ENCODE measurements at regions not wholly inside any gene's neighbourhood (a gene's known extent, or its start where the extent isn't known, plus 50 kb on each side); places are given as distances from the start of the nearest gene placed in this dataset.

DNA sequence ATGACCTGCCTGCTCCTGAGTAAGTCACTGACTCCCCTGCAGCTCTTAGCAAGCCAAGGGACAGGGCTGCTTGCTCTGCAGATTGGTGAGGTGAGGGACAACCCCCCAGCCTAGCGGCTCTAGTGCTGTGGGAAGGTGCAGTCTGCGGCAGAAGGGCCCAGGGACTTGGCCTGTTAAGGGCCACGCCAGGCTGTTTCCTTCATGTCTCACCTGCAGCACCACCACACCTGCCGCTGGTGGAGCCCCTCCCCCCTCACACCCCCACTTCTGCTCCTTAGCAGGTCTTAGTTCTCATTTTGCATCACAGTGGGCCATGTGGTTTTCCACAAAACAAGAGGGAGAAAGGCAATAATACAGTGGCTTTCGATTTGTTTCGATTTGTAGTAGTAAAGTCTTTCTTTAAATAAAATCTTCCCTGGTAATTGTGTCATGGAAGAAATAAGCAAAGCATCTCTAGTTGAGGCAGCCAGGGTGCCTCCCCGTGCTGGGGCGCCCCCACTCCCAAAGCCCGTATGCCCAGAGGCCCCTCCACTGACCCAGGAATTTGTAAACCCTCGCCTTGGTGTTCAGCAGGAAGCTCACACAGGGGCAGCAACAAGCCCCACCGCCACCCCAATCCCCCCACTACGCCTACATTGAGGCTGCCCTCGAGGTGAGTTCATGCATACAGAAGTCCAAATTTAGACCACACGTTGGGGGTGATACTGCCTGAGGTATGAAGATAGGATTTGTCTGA is 86.5 kb upstream of the CLDN5 start:
- TF ChIP-seq, protein P1, sequence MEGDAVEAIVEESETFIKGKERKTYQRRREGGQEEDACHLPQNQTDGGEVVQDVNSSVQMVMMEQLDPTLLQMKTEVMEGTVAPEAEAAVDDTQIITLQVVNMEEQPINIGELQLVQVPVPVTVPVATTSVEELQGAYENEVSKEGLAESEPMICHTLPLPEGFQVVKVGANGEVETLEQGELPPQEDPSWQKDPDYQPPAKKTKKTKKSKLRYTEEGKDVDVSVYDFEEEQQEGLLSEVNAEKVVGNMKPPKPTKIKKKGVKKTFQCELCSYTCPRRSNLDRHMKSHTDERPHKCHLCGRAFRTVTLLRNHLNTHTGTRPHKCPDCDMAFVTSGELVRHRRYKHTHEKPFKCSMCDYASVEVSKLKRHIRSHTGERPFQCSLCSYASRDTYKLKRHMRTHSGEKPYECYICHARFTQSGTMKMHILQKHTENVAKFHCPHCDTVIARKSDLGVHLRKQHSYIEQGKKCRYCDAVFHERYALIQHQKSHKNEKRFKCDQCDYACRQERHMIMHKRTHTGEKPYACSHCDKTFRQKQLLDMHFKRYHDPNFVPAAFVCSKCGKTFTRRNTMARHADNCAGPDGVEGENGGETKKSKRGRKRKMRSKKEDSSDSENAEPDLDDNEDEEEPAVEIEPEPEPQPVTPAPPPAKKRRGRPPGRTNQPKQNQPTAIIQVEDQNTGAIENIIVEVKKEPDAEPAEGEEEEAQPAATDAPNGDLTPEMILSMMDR (IDR thresholded peaks at IDR 0.05): no peak
- no peak for TF ChIP-seq POLR2A (IDR thresholded peaks at IDR 0.05)

All from Peyer's patch (tissue), 4 donors.